T-helper 2 cell treated with Interferon-gamma antibody and Interleukin-4, amounts not matched to agents 5 μg/mL and 100 μg/mL, for 36 hours (primary cell): ENCODE measurements at regions not wholly inside any gene's neighbourhood (a gene's known extent, or its start where the extent isn't known, plus 50 kb on each side); places are given as distances from the start of the nearest gene placed in this dataset.

Source experiments
- DNase-seq: peaks from one replicate; pipeline ENCODE4 v3.0.0; 2021; ENCODE audit warnings: low spot score
- H3K27ac Mint-ChIP-seq: one replicate; pipeline ENCODE4 v1.8.0; 2021; ENCODE audit warnings: mild to moderate bottlenecking, mixed read lengths
- H3K27me3 Mint-ChIP-seq: one replicate; pipeline ENCODE4 v1.8.0; 2021; ENCODE audit warnings: low read depth, mixed read lengths
- H3K36me3 Mint-ChIP-seq: one replicate; pipeline ENCODE4 v1.8.0; 2021; ENCODE audit warnings: low read depth, mixed read lengths
- H3K4me1 Mint-ChIP-seq: one replicate; pipeline ENCODE4 v1.8.0; 2021; ENCODE audit warnings: low read depth, mixed read lengths
- H3K4me3 Mint-ChIP-seq: one replicate; pipeline ENCODE4 v1.8.0; 2022; ENCODE audit warnings: mild to moderate bottlenecking, moderate library complexity, mixed read lengths
- H3K9me3 Mint-ChIP-seq: one replicate; pipeline ENCODE4 v1.8.0; 2021; ENCODE audit warnings: mixed read lengths

GRCh38 chr9:682633-683508, 158.6 kb upstream of the DMRT1 start:
- Mint-ChIP-seq H3K27me3 (peaks cover 22% of the 10 kb centered on the region), H3K9me3 (no peaks in the 10 kb centered on the region), H3K27ac (no peak overlapping the region), H3K36me3 (no peaks in the 10 kb centered on the region), H3K4me1 (peaks cover 3% of the 10 kb centered on the region), H3K4me3 (no peak overlapping the region)
- no peak for DNase-seq

- DNase-seq, result no peak
- H3K27me3 Mint-ChIP-seq, result peaks cover 22% of the 10 kb centered on the region
- H3K9me3 Mint-ChIP-seq, result no peaks in the 10 kb centered on the region
- no peaks in the 10 kb centered on the region for H3K4me1 Mint-ChIP-seq
- no peak overlapping the region for H3K27ac Mint-ChIP-seq
- no peaks in the 10 kb centered on the region for H3K36me3 Mint-ChIP-seq
- no peak overlapping the region for H3K4me3 Mint-ChIP-seq
Observed at GRCh38 chr9:683509-684021, 157.9 kb upstream of the DMRT1 start.

- H3K4me3 Mint-ChIP-seq, result no peak overlapping the region
- no peaks in the 10 kb centered on the region for H3K36me3 Mint-ChIP-seq
- DNase-seq, result no peak
- H3K9me3 Mint-ChIP-seq, result no peaks in the 10 kb centered on the region
- H3K27me3 Mint-ChIP-seq, result peaks cover 22% of the 10 kb centered on the region
- no peaks in the 10 kb centered on the region for H3K4me1 Mint-ChIP-seq
- no peak overlapping the region for H3K27ac Mint-ChIP-seq
Observed at GRCh38 chr9:684054-684890, 157.2 kb upstream of the DMRT1 start.

GRCh38 chr9:684941-685340, 156.6 kb upstream of the DMRT1 start:
- H3K36me3 Mint-ChIP-seq, result no peaks in the 10 kb centered on the region
- peaks cover 22% of the 10 kb centered on the region for H3K27me3 Mint-ChIP-seq
- DNase-seq, result no peak
- no peak overlapping the region for H3K27ac Mint-ChIP-seq
- no peaks in the 10 kb centered on the region for H3K4me1 Mint-ChIP-seq
- no peak overlapping the region for H3K4me3 Mint-ChIP-seq
- H3K9me3 Mint-ChIP-seq, result no peaks in the 10 kb centered on the region

- no peaks in the 10 kb centered on the region for H3K36me3 Mint-ChIP-seq
- H3K9me3 Mint-ChIP-seq, result no peaks in the 10 kb centered on the region
Observed at GRCh38 chr9:686321-686813, 155.1 kb upstream of the DMRT1 start.

GRCh38 chr9:687034-687785, 154.3 kb upstream of the DMRT1 start:
- no peaks in the 10 kb centered on the region for H3K4me1 Mint-ChIP-seq
- no peak overlapping the region for H3K4me3 Mint-ChIP-seq
- DNase-seq, result no peak
- no peak overlapping the region for H3K27ac Mint-ChIP-seq
- peaks cover 20% of the 10 kb centered on the region for H3K27me3 Mint-ChIP-seq
- no peaks in the 10 kb centered on the region for H3K36me3 Mint-ChIP-seq
- no peaks in the 10 kb centered on the region for H3K9me3 Mint-ChIP-seq

More at GRCh38 chr9:686321-686813, 155.1 kb upstream of the DMRT1 start:
- no peak for DNase-seq
- Mint-ChIP-seq H3K4me3 (no peak overlapping the region), H3K27me3 (peaks cover 20% of the 10 kb centered on the region), H3K27ac (no peak overlapping the region), H3K4me1 (no peaks in the 10 kb centered on the region)

GRCh38 chr9:687994-688393, 153.5 kb upstream of the DMRT1 start:
- Mint-ChIP-seq H3K4me3 (no peak overlapping the region), H3K27me3 (peaks cover 16% of the 10 kb centered on the region), H3K9me3 (no peaks in the 10 kb centered on the region), H3K27ac (no peak overlapping the region), H3K4me1 (no peaks in the 10 kb centered on the region), H3K36me3 (no peaks in the 10 kb centered on the region)
- DNase-seq, result no peak

- Mint-ChIP-seq H3K4me1 (peaks cover 4% of the 10 kb centered on the region), H3K9me3 (no peaks in the 10 kb centered on the region), H3K27ac (no peak overlapping the region), H3K4me3 (no peak overlapping the region), H3K36me3 (no peaks in the 10 kb centered on the region), H3K27me3 (peaks cover 10% of the 10 kb centered on the region)
- DNase-seq, result no peak
Observed at GRCh38 chr9:690517-691111, 150.9 kb upstream of the DMRT1 start.

- Mint-ChIP-seq H3K9me3 (no peaks in the 10 kb centered on the region), H3K27ac (no peak overlapping the region), H3K4me3 (no peak overlapping the region), H3K36me3 (no peaks in the 10 kb centered on the region), H3K27me3 (peaks cover 1% of the 10 kb centered on the region), H3K4me1 (peaks cover 4% of the 10 kb centered on the region)
- no peak for DNase-seq
Observed at GRCh38 chr9:691825-692400, 149.6 kb upstream of the DMRT1 start.

GRCh38 chr9:692636-693129, 148.8 kb upstream of the DMRT1 start:
- Mint-ChIP-seq H3K4me3 (no peak overlapping the region), H3K27me3 (no peaks in the 10 kb centered on the region), H3K4me1 (peaks cover 4% of the 10 kb centered on the region), H3K36me3 (no peaks in the 10 kb centered on the region), H3K27ac (no peak overlapping the region), H3K9me3 (no peaks in the 10 kb centered on the region)
- no peak for DNase-seq

- Mint-ChIP-seq H3K4me1 (peaks cover 4% of the 10 kb centered on the region), H3K27me3 (peaks cover 2% of the 10 kb centered on the region), H3K36me3 (no peaks in the 10 kb centered on the region), H3K4me3 (no peak overlapping the region), H3K27ac (no peak overlapping the region), H3K9me3 (no peaks in the 10 kb centered on the region)
- DNase-seq, result no peak
Observed at GRCh38 chr9:693201-694091, 148.1 kb upstream of the DMRT1 start.

GRCh38 chr9:694092-694402, 147.4 kb upstream of the DMRT1 start:
- peaks cover 4% of the 10 kb centered on the region for H3K4me1 Mint-ChIP-seq
- H3K4me3 Mint-ChIP-seq, result no peak overlapping the region
- no peaks in the 10 kb centered on the region for H3K36me3 Mint-ChIP-seq
- peaks cover 2% of the 10 kb centered on the region for H3K27me3 Mint-ChIP-seq
- no peak for DNase-seq
- H3K27ac Mint-ChIP-seq, result no peak overlapping the region
- no peaks in the 10 kb centered on the region for H3K9me3 Mint-ChIP-seq
